ENCODE measurements at regions not wholly inside any gene's neighbourhood (a gene's known extent, or its start where the extent isn't known, plus 50 kb on each side); places are given as distances from the start of the nearest gene placed in this dataset.

GRCh38 chr5:3312299-3312698 is 283.3 kb upstream of the IRX1 start:
- no peak for DNase-seq

GRCh38 chr5:3311433-3311832 is 284.2 kb upstream of the IRX1 start:
- DNase-seq, result no peak

- no peak for DNase-seq
Observed at GRCh38 chr5:3310541-3311261, 284.9 kb upstream of the IRX1 start.

- no peak for DNase-seq
Observed at GRCh38 chr5:3309538-3309937, 286.1 kb upstream of the IRX1 start.

GRCh38 chr5:3307982-3308621 is 287.5 kb upstream of the IRX1 start:
- no peak for DNase-seq

GRCh38 chr5:3305432-3305831 is 290.2 kb upstream of the IRX1 start:
- DNase-seq, result no peak

GRCh38 chr5:3304346-3304745 is 291.3 kb upstream of the IRX1 start:
- DNase-seq, result no peak

- no peak for DNase-seq
Observed at GRCh38 chr5:3303777-3304176, 291.9 kb upstream of the IRX1 start.

GRCh38 chr5:3302228-3302627 is 293.4 kb upstream of the IRX1 start:
- DNase-seq, result no peak

DNA sequence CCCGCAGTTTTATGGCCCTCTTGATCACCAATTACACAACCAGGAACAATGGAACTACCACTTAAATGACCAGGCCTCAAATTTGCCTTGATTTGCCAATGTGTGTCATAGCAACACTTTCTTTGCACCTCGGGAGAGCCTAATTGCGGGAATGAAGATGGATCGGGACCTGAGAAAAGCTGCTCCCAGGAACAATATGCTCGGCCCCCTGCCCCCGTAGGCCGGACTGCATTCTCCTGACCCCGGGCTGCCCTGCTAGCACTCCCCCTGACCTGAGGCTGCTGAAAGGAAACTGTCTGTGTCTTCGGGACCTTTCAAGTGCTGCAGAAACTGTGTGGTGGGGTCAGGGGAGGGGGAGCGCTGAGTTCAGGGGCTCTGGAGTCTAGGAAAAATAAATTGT is 294.3 kb upstream of the IRX1 start:
- DNase-seq, result no peak

- DNase-seq, result no peak
Observed at GRCh38 chr5:3300726-3301125, 294.9 kb upstream of the IRX1 start.

DNA sequence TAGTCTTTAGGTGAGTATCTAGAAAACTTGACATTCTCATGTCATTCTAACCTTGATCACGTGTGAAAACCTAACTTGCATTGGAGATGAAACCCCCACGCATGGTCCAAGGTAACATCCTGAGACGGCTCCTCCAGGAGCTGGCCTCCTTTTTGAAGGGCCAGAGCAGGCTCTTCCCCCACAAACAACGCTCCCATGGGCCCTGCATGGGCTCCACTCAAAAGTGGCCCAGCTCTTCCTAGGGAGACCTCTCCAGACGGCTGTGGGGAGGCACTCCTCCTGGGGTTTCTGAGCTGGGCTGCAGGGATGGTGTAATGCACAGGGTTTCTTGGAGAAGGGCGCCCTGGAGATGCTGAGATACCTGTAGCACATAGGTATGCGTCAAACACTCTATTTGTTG is 296.2 kb upstream of the IRX1 start:
- DNase-seq, result no peak

DNA sequence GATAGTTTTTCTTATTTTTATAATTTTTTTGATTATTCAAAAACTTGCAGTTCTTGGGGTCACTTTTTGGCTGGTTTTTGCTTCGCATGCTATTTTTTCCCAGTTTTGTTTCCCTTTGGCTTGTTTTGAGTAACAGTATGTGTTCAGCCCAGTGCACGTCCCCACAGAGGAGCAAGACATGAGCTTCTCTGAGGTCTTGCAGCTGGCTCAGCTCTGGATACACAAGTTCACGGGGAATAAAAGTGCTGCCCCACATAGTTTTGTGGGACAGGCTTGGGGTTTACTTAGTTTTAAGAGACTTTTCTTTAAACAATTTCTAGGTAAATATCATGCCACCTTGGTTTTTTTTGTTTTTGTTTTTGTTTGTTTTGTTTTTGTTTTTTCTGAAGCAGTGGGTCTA is 297.8 kb upstream of the IRX1 start:
- no peak for DNase-seq

GRCh38 chr5:3288325-3288724 is 307.3 kb upstream of the IRX1 start:
- no peak for DNase-seq

DNA sequence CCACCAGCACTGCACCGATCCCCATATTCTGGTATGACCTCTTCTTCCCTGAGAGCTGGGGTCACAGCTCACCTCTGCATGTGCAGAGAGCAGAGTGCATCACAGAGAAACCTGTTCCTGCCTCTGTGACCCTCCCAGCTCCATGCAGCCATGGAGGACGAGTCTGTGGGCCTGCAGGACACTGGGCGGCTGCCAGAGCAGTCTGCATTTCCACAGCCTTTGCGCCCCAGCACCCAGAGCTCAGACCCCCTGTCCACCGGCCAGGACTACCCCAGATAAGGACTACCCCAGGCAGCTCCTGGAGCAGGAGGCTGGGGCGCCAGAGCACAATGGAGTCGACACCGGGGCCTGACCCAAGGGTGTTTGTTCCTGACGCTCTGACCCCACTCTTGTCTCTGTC is 308.1 kb upstream of the IRX1 start:
- DNase-seq, result no peak

GRCh38 chr5:3285621-3286020 is 310.0 kb upstream of the IRX1 start:
- DNase-seq, result no peak

DNA sequence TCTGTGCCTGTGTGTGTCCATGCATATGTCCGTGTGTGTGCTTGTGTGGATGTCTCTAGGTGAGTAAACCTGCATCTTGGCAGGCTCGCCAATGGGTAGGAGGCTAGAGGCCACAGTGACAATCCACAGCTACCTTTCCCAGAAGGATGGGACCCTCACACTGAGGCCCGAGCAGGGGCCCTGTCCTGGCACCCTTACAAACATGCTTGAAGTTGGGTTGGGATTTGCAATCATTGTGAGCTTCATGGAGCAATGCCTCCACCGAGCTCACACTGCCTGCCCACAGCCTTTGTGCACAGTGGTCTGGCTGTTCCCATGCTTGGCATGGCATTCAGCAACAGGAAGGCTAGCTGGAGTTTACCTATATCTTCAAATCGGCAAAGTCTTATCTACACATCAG is 311.1 kb upstream of the IRX1 start:
- no peak for DNase-seq

GRCh38 chr5:3282841-3283240 is 312.8 kb upstream of the IRX1 start:
- DNase-seq, result no peak

GRCh38 chr5:3281366-3281765 is 314.3 kb upstream of the IRX1 start:
- DNase-seq, result no peak

DNA sequence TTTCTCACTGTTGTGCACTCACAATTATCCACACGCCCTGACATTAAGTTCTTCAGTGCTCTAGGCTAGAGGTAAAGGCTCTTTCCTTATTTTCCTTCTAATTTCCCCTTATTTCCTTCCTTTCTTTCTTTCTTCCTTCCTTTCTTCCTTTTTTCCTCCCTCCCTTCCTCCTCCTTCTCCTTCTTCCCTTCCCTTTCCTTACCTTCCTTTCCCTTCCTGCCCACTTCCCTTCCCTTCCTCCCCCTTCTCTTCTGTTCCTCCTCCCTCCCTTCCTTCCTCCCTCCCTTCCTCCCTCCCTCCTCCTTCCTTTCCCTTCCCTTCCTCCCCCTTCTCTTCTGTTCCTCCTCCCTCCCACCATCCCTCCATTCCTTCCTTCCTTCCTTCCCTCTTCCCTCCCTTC is 317.0 kb upstream of the IRX1 start:
- no peak for DNase-seq

DNA sequence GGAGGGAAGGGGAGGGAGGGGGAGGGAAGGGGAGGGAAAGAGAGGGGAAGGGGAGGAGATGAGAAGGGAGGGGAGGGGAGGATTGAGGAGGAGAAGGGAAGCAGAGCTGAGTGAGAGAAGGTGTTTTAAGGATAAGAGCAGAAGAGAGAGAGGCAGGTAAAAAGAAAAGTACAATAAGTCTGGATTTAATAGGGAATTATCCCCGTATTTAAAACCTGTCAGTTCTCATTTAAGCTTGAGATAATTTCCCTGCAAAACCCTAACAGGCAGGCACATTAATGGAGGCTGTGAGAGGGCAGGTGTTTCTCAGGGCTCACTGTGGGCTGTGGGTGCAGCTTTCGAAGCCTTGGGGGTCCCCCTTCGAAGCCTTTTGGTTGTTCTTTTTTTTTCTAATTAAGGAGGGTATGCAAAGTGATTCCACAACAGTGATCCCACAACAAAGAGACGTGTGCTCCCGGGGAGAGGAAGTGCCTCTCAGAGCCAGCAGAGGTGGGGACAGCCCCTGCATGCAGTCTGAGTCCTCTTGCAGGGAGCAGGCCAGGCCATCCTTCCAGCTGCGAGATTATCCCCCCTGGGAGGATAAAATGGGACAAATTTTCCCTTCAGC is 317.9 kb upstream of the IRX1 start:
- no peak for DNase-seq

DNA sequence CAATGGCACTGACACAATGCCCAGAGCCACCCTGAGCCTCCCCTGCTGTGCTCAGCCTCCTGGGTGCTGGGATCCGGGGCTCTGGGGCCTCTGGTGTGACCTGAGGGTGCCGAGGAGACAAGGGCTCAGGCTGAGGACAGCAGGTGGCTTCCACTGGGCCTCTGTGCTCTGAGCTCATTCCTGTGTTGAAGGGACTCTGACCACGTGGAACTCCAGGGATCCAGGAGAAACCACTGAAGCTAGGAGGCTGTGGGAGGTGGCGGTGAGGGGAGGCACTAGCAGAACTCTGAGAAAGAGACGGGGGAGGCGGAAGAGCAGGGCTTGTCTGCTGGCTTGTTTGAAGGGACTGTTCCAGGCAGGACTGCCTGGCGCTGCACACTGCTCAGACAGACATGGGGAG is 318.7 kb upstream of the IRX1 start:
- no peak for DNase-seq

DNA sequence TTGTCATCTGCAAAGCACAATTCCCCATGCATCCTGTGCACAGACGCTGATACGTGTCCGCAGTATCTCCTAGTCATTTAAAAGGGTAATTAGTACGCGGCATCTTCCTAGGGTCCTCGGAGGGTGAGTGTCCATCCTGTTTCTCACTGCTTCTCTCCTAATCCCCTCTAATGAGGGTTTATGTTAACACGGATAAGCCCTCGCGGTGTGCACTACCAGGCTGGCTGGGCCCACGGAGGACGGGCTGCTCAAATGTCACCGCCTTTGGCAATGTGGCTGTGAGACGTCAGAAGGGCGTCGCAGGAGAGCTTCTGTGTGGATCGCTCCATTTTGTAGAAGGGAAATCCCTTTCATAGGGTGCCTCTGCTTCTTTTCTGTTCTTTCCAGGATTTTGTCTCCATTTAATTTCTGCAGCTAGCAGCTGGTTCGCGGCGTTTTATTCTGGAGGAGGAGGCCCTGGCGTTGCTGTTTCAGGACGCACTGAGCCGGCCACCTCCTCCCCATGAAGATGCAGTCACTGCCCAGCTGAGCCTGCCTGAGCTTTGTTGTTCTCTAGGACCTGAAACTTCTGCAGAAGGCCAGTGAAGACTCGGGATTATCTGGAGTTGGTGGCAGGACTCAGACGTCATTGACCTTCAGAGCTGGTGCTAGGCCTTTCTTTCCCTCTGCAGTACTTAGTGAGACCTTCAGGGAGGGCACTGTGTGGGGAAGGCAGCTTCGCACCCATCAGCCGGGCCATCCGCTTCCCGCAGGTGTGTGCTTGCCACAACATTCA is 326.1 kb upstream of the IRX1 start:
- no peak for DNase-seq

Measured in EL (cell line).